HFFc6 (cell line): ENCODE measurements at regions not wholly inside any gene's neighbourhood (a gene's known extent, or its start where the extent isn't known, plus 50 kb on each side); places are given as distances from the start of the nearest gene placed in this dataset.

Experiments used
- DNase-seq: peaks from one replicate; pipeline ENCODE4 v3.0.0-alpha.2; 2018
- H3K27ac Mint-ChIP-seq: 2 replicates; pipeline ENCODE4 v1.8.0; 2020; ENCODE audit warnings: mild to moderate bottlenecking, mixed read lengths
- H3K27me3 Mint-ChIP-seq: 2 replicates; pipeline ENCODE4 v1.8.0; 2021; ENCODE audit warnings: mild to moderate bottlenecking, moderate library complexity, mixed read lengths; ENCODE audit not compliant: insufficient read depth
- H3K36me3 Mint-ChIP-seq: 2 replicates; pipeline ENCODE4 v1.8.0; 2021; ENCODE audit warnings: low read depth, mixed read lengths
- H3K4me1 Mint-ChIP-seq: 2 replicates; pipeline ENCODE4 v1.8.0; 2020; ENCODE audit warnings: low read depth, mixed read lengths
- H3K4me3 Mint-ChIP-seq: 2 replicates; pipeline ENCODE4 v1.8.0; 2020; ENCODE audit warnings: mild to moderate bottlenecking, moderate library complexity, mixed read lengths
- H3K9me3 Mint-ChIP-seq: 2 replicates; pipeline ENCODE4 v1.8.0; 2020; ENCODE audit warnings: mild to moderate bottlenecking, mixed read lengths
- CTCF ChIP-seq: fragments of 200-600 bp; sonication (generic); IDR thresholded peaks from 2 replicates; pipeline ENCODE4 v1.5.0; 2021; ENCODE audit warnings: antibody characterized with exemption, mild to moderate bottlenecking

DNA sequence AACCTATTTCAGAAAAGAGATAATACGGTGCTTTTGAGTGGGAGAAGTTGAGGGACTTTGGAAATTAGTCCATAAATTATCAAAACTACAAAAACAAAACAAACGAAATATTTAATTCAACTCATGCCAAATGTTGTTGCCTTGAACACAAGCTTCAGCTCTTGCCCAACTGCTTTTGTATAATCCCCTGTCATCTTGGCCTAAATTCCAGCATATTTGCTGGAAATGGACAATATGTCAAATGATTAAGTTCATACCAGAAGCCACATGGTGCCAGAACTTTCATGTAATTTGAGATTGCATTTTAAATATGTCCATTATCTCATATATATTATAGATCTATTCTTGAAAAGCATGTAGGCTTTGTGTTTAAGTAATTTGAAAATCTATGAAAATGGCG is 373.7 kb upstream of the SLITRK6 start:
- Mint-ChIP-seq H3K27me3 (no peaks in the 10 kb centered on the region), H3K4me1 (no peaks in the 10 kb centered on the region), H3K27ac (no peak overlapping the region), H3K9me3 (peaks cover 26% of the 10 kb centered on the region), H3K36me3 (no peaks in the 10 kb centered on the region), H3K4me3 (no peak overlapping the region)
- TF ChIP-seq CTCF = no peak
- DNase-seq = no peak

DNA sequence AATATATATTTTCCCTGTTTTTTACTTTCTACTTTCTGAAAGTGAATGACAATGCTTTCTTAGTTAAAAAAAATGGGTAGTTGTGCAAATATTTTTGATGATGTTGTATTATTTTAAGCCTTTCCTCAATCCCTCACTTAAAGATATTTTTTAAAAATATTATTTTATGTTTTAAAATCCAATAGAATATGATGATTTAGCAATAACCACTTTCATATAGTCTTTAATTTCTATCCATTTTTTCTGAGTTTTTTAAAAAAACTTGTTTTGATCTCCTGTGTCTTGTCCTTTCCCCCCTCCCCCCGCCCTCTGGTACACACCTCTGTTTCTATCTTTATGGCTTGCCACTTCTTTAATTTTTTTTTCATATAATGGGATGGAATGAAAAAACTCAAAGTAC is 362.0 kb upstream of the SLITRK6 start:
- H3K4me1 Mint-ChIP-seq = no peaks in the 10 kb centered on the region
- no peaks in the 10 kb centered on the region for H3K36me3 Mint-ChIP-seq
- no peak for DNase-seq
- no peak overlapping the region for H3K27ac Mint-ChIP-seq
- peaks cover 24% of the 10 kb centered on the region for H3K9me3 Mint-ChIP-seq
- H3K4me3 Mint-ChIP-seq = no peak overlapping the region
- no peak for TF ChIP-seq CTCF
- H3K27me3 Mint-ChIP-seq = no peaks in the 10 kb centered on the region

DNA sequence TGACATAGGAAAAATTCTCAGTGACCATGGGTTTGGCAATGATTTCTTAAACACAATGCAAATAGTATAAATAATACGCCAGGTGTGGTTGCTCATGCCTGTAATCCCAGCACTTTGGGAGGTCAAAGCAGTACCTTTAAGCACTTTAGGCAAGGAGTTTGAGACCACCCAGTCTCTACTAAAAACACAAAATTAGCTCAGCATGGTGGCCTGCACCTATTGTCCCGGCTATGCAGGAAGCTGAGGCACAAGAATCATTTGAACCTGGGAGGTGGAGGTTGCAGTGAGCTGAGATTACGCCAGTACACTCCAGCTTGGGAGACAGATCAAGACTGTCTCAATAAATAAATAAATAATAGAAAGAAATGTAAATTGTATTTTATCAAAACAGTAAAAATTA is 356.5 kb upstream of the SLITRK6 start:
- Mint-ChIP-seq H3K27ac (no peak overlapping the region), H3K36me3 (no peaks in the 10 kb centered on the region), H3K4me1 (no peaks in the 10 kb centered on the region), H3K27me3 (peaks cover 1% of the 10 kb centered on the region; the same call in 1 of the 2 replicates), H3K4me3 (no peak overlapping the region), H3K9me3 (peaks cover 14% of the 10 kb centered on the region)
- DNase-seq = no peak
- no peak for TF ChIP-seq CTCF

DNA sequence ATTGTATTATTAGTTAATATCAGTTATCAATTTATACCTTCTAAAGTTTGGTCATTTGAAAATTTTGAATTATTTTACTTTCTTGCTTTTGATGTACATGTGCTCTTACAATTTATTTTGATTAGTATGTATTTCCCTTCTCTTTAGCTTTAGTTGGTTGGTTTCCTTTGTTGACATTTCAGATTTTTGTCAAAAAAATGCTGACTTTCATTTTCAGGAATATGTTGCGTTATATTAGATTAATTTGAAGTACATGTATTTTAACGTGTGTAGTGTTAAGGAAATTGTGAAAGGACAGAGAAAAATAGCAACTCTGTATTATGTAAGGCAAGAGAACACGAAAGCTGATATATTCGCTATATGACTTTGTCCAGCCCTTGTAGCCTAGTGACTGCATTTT is 342.9 kb upstream of the SLITRK6 start:
- H3K27me3 Mint-ChIP-seq = no peaks in the 10 kb centered on the region
- H3K27ac Mint-ChIP-seq = no peak overlapping the region
- H3K4me3 Mint-ChIP-seq = no peak overlapping the region
- TF ChIP-seq CTCF = no peak
- no peak for DNase-seq
- no peaks in the 10 kb centered on the region for H3K36me3 Mint-ChIP-seq
- H3K9me3 Mint-ChIP-seq = peaks cover 21% of the 10 kb centered on the region
- no peaks in the 10 kb centered on the region for H3K4me1 Mint-ChIP-seq

GRCh38 chr13:86135856-86136255 is 336.6 kb upstream of the SLITRK6 start:
- Mint-ChIP-seq H3K27ac (no peak overlapping the region), H3K4me3 (no peak overlapping the region), H3K9me3 (no peaks in the 10 kb centered on the region; the same call in none of the 2 replicates), H3K27me3 (no peaks in the 10 kb centered on the region), H3K36me3 (no peaks in the 10 kb centered on the region), H3K4me1 (no peaks in the 10 kb centered on the region)
- no peak for DNase-seq
- no peak for TF ChIP-seq CTCF

GRCh38 chr13:86121881-86122280 is 322.7 kb upstream of the SLITRK6 start:
- TF ChIP-seq CTCF = no peak
- H3K9me3 Mint-ChIP-seq = peaks cover 36% of the 10 kb centered on the region
- no peaks in the 10 kb centered on the region for H3K4me1 Mint-ChIP-seq
- H3K27ac Mint-ChIP-seq = no peak overlapping the region
- H3K4me3 Mint-ChIP-seq = no peak overlapping the region
- no peak for DNase-seq
- no peaks in the 10 kb centered on the region for H3K27me3 Mint-ChIP-seq
- H3K36me3 Mint-ChIP-seq = no peaks in the 10 kb centered on the region
